ENCODE measurements at regions not wholly inside any gene's neighbourhood (a gene's known extent, or its start where the extent isn't known, plus 50 kb on each side); places are given as distances from the start of the nearest gene placed in this dataset.

DNA sequence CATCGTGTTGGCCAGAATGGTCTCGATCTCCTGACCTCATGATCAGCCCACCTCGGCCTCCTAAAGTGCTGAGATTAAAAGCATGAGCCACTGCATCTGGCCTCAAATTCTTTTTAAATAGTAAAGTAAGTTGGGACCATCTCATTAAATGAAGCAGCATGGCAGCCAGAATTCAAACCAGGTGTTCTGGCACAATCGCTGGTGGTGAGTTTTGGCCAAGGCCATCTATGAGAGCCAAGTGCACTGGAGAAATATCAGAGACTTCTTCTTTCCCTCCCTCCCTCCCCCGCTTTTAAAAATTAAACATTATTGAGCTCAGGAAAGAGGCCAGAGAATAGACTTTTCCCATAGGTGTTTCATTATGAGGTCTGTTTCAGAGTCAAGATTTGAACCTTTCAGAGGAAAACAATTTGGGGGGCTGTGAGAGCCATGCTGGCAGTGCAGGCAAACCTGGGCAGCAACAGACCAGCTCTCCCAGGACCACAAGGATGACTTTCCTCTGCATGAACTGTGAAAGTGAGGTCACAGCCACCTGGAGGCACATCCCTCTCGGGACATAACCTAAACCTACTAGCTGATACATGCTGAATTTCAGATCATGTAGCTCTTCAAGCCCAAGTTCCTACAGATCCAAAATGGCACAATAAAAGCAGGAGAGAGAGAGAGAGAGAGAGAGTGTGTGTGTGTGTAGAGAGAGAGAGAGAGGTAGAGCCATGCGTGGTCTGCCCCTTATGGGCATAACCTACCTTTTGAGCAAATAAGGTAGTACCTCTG is 94.6 kb upstream of the DMRT1 start:
- peaks cover 30% of the 10 kb centered on the region for H3K4me1 ChIP-seq (ENCODE audit: insufficient read depth, low read length, poor library complexity, severe bottlenecking)
- no peaks in the 10 kb centered on the region for H3K9me3 ChIP-seq (ENCODE audit: low read length)
- ChIA-PET POLR2A (interaction anchor here (0.6 to 1.1 kb wide), 6 partner anchors 22 to 393 kb away, joined by 3 to 5 read pairs (median 3); no protein-coding TSS in a partner anchor), CTCF (ENCODE audit: unreplicated experiment) (interaction anchor here (0.6 kb wide), 1 partner anchor 176 kb away, joined by 3 read pairs; no protein-coding TSS in a partner anchor)
- no peaks in the 10 kb centered on the region for H3K79me2 ChIP-seq (ENCODE audit: insufficient read depth, low read depth, low read length)
- intact Hi-C loops (cut with micrococcal nuclease; ENCODE audit: unreplicated experiment) = no loop called here
- TF ChIP-seq EZH2phosphoT487 (IDR thresholded peaks at IDR 0.05; ENCODE audit: borderline replicate concordance, low read depth, low read length) (no peak), CTCF (conservative IDR thresholded peaks at IDR 0.05; ENCODE audit: low read length) (no peak)
- BruUV-seq (replicated peaks) = no TSS peak
- no peaks in the 10 kb centered on the region for H3K9me2 ChIP-seq (ENCODE audit: insufficient read depth, low read length)
- no peak overlapping the region for H3K27ac ChIP-seq (ENCODE audit: low read depth, low read length, poor library complexity, severe bottlenecking)
- no peak overlapping the region for H3K4me3 ChIP-seq (ENCODE audit: low read depth, low read length, poor library complexity, severe bottlenecking)
- H4K20me1 ChIP-seq (ENCODE audit: insufficient read depth, low read length) = no peaks in the 10 kb centered on the region
- peaks cover 58% of the 10 kb centered on the region for H3K36me3 ChIP-seq (ENCODE audit: insufficient read depth, low read length)
- no peak for DNase-seq (ENCODE audit: low spot score)
- no peak overlapping the region for H2AFZ ChIP-seq (ENCODE audit: low read length)
- no peak overlapping the region for H3K4me2 ChIP-seq (ENCODE audit: low read length)

GRCh38 chr9:747567-747966 is 93.9 kb upstream of the DMRT1 start:
- no TSS peak for BruUV-seq (replicated peaks)
- Histone ChIP-seq H3K9me3 (ENCODE audit: low read length) (no peaks in the 10 kb centered on the region), H4K20me1 (ENCODE audit: insufficient read depth, low read length) (no peaks in the 10 kb centered on the region), H3K79me2 (ENCODE audit: insufficient read depth, low read depth, low read length) (no peaks in the 10 kb centered on the region), H3K4me2 (ENCODE audit: low read length) (no peak overlapping the region), H3K9me2 (ENCODE audit: insufficient read depth, low read length) (no peaks in the 10 kb centered on the region), H3K4me3 (ENCODE audit: low read depth, low read length, poor library complexity, severe bottlenecking) (no peak overlapping the region), H3K4me1 (ENCODE audit: insufficient read depth, low read length, poor library complexity, severe bottlenecking) (peaks cover 30% of the 10 kb centered on the region), H3K36me3 (ENCODE audit: insufficient read depth, low read length) (peaks cover 51% of the 10 kb centered on the region), H2AFZ (ENCODE audit: low read length) (no peak overlapping the region), H3K27ac (ENCODE audit: low read depth, low read length, poor library complexity, severe bottlenecking) (no peak overlapping the region)
- TF ChIP-seq EZH2phosphoT487 (IDR thresholded peaks at IDR 0.05; ENCODE audit: borderline replicate concordance, low read depth, low read length) = no peak
- TF ChIP-seq CTCF (conservative IDR thresholded peaks at IDR 0.05; ENCODE audit: low read length) = no peak
- intact Hi-C loops (cut with micrococcal nuclease; ENCODE audit: unreplicated experiment) = no loop called here
- ChIA-PET CTCF (ENCODE audit: unreplicated experiment) (no interaction called here), POLR2A (interaction anchor here (0.6 to 0.9 kb wide), 4 partner anchors 9 to 303 kb away, joined by 3 to 7 read pairs (median 4); no protein-coding TSS in a partner anchor)
- DNase-seq (ENCODE audit: low spot score) = no peak

Measured in OCI-LY7 (cell line).